ENCODE measurements at regions not wholly inside any gene's neighbourhood (a gene's known extent, or its start where the extent isn't known, plus 50 kb on each side); places are given as distances from the start of the nearest gene placed in this dataset.

DNA sequence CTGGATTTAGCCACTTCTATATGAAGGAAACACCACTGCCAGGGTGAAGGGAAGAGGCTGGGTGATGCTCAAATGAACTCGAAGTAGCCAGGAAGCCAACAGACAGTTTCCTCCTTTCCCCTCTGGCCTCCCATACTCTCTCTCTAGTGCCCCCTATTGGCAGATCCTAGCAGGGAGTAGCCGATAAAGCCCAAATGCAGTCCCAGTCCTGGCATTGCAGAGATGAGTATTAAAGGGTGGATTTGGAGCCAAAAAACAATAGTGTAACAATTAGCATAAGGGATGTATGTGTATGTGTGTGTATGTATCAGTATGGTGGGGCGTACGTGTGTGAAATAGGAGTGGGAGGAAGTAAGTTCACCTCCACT is 213.8 kb upstream of the LDB2 start:
- DNase-seq (peak; percentile 11), ATAC-seq (no peak)

GRCh38 chr4:17109126-17109525 is 210.7 kb upstream of the LDB2 start:
- no peak for DNase-seq

DNA sequence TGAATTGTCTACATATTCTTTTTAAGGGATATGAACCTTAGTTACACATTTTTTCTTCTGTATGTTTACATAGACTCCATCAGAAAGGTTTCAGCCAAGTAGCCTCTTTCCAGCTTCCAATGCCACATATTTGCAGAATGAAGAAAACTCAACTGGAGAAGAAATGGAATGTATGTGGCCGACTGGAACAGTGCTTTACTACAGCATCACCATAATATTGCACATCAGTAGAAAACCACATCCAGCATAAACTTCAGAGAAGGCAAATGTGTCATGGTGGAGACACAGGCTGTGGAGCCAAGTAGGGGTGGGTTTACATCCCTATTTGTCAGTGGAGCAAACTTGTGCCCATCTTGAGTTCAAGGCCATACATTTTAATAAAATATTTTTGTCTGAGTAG is 204.8 kb upstream of the LDB2 start:
- no peak for DNase-seq
- ATAC-seq = no peak

More at GRCh38 chr4:17109126-17109525, 210.7 kb upstream of the LDB2 start:
- ATAC-seq = no peak

DNA sequence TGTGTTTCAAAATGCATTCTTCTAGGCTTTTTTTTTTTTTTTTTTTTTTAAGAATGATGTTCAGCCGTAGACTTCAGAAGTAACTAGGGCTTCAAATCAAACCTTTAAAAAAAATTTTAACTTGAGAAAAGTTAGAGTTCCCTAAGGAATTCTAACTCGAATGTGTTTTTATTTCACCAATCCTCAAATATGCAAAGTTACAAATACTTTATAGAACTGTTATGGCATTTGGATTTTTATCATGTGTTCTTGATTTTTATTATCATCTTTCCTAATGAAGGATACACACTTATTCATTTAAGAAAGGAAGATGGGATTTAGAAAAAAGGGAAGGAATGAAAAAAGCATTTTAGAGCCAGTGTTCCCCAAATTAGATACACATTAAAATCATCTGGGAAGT is 200.6 kb upstream of the LDB2 start:
- ATAC-seq = no peak

GRCh38 chr4:17098401-17098800 is 200.0 kb upstream of the LDB2 start:
- no peak for ATAC-seq
- DNase-seq = no peak

More for the DNA sequence above, 200.6 kb upstream of the LDB2 start:
- no peak for DNase-seq

DNA sequence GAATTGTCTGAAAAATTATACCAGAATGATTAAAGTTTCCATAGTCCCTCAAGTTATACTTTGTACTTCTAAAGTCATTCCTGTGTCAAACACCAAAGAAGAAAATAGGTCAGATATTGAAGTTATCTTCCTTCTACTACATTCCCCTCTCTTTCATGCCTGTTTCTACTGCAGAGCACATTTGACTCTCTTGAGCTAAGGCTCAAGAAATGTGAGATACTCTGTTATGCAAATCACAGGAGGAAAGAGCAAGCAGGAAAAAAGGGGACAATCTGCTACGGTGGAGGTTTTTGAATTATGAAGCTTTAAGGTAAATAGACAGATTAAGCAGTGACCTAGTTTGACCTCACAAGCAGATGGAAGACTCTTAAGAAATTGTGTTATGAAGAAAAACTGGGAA is 198.9 kb upstream of the LDB2 start:
- ATAC-seq = no peak

GRCh38 chr4:17096692-17097091 is 198.2 kb upstream of the LDB2 start:
- no peak for DNase-seq
- no peak for ATAC-seq

More for the DNA sequence above, 198.9 kb upstream of the LDB2 start:
- DNase-seq = no peak

DNA sequence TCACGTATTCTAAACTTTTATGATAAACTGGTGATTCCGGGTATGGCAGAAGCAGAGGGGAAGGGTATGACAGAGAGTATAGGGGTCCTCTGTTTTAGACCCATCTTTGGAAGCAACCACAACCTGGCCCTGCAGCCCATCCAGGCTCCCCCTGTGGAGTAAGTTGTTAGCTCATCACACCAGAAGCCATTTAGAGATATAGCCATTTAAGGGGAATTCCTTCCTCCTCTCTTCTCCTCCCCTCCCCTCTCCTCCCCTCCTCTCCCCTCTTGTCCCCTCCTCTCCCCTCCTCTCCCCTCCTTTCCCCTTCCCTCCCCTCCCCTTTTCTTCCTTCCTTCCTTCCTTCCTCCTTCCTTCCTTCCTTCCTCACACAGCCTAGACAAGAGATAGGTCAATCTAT is 197.3 kb upstream of the LDB2 start:
- DNase-seq (no peak), ATAC-seq (no peak)

GRCh38 chr4:17094876-17095210 is 196.4 kb upstream of the LDB2 start:
- ATAC-seq (no peak), DNase-seq (no peak)

DNA sequence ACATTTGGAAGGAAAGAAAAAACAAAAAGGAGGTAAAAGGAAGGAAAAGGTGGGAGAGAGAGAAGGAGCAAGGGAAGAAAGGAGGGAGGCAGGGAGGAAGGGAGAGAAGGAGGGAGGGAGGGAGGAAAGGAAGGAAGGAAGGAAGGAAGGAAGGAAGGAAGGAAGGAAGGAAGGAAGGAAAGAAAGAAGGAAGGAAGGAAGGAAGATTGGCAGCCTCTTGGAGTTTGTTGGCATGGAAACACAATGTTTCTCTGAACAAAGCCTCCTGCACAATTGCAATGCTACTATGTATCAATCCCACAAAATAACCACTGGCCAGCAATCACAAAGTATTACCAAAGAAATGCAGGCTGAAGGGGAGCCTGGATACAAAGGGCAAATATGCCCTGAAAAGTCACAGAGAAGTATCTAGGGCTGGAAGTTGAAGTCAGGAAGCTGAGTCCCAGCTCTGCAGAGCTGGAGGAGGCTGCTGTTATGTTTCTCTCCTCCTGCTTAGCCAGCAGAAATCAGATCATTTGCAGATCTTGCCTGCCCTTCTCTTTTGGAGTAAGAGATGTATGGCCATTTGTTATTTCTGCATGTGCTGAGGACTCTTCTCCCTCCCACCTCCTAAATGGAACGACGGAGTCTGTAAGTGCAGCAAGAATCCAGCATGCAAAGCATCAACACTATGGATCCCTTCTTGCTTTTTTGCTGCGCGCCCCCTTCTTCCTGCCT is 195.9 kb upstream of the LDB2 start:
- ATAC-seq (no peak), DNase-seq (no peak)

DNA sequence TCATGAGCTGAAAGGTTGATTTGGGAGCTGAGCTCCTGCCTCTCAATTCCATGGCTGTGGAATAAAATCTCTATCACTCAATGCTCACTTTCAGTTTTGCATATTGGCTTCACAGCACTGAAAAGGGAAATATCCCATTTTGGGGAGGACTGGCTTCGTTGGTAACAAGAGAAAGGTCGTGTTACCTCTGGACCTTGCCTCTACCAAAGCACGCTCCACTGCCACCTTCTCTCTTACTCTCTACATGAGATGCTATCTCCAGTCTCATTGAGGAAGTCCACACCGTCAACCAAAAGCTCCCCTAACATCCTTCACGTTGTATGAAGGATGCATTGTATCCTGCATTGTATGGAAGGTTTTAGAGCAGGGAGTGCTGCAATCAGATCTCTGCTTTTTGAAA is 195.0 kb upstream of the LDB2 start:
- ATAC-seq (no peak), DNase-seq (no peak)

DNA sequence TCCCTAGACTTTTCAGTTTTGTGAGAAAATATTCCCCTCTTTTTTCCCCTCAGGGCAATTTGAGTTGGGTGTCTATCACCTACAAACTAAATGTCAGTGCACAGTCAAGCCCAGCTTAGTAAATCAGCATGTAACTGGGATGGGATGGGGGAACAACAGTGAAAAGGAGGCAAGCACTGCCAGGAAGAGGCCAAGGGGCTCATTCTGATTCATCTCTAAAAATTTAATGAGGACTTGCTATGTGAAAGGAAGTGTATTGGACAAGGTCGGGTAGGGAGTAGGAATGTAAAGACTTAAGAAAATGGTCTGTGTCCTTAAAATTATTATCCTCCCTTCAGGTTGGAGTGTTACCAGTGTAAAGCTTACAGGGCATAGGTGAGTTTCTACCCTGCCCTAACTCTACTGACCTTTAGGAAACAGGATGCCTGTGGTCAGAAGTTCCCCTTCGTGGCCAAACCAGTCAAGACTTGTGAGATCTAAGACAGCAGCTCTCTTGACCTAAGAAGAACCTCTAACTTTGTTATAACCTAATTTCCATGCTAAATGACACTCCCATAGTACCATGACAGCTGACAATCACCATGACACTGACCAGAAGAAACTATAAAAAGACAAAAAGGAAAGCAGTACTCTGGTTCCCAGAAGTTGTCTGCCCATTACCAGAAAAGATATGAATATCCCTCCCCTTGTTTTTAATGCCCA is 194.4 kb upstream of the LDB2 start:
- peak; percentile 23 for ATAC-seq
- DNase-seq = no peak

- DNase-seq = no peak
- ATAC-seq = no peak
Observed at GRCh38 chr4:17091104-17091503, 192.7 kb upstream of the LDB2 start.

DNA sequence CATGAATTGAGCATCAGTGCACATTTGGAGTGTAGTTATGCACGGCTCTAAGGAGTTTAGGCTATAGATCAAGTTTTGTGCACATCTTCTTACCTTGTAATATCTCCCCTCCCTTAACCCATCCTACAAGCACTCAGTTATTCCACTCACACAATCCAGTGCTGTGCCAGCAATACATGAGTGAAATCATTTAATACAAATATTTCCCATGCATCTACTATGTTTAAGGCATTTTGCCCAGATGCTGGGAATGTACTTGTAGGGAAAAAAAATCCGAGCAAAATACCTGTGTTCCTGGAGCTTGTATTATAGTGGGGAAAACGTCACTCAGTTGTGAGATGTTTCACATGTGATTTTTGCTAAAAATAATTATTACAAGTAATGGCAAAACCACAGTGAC is 191.6 kb upstream of the LDB2 start:
- DNase-seq (no peak), ATAC-seq (no peak)

DNA sequence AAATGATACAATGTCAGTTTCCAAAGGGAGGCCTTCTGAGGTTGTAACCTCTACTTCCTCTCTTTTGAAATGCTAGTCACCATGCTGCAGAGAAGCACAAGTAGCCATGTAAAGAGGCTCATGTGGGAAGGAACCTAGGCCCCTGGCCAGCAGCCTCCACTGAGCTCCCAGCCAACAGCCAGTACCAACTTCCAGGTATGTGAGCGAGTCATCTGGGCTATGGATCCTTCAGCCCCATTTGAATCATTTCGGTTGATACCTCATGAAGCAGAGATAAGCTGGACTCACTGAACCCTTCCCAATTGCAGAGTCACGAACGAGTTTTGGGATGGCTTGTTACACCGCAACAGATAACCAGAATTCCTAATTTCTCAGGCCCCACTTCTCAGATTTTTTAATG is 187.0 kb upstream of the LDB2 start:
- no peak for ATAC-seq
- DNase-seq = no peak

- no peak for ATAC-seq
- no peak for DNase-seq
Observed at GRCh38 chr4:17082186-17082585, 183.7 kb upstream of the LDB2 start.

GRCh38 chr4:17081179-17081578 is 182.7 kb upstream of the LDB2 start:
- DNase-seq (no peak), ATAC-seq (no peak)

DNA sequence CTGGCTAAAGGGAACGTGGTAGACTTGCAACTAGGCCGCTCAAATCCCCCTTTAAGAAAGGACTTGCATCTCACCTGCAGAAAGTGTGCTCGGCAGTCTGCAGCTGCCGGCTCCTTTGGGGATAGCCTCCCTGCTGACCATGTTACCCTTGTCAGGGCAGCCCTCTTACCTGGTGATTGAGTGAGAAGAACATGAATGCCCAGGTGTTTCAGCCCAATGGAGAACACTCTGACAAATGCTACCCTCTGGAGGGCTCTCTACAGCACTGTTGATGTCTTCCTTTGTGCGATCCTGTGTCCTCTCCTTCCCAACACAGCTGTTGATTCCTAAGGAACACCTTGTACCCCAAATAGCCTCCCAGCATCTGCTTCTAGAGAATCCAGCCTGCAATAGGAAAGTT is 178.7 kb upstream of the LDB2 start:
- ATAC-seq (no peak), DNase-seq (no peak)

DNA sequence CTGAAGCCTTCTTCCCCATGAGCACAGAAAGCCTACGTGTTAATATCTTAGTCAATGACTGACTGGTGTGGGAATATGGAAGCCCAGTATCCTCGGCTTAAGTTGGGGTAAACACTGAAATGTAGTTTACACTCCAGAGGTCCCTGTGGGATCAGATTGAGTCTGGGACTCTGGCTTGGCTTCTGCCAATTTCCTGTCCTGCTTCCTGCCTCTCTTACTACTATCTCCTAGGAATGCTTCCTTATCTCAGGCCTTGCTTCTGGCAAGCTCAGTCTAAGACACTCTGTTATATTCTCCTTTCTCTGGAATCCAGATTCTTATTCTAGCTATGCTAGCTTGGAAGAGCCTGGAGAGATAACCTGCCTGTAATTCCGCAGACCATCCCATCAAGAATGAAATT is 174.0 kb upstream of the LDB2 start:
- no peak for ATAC-seq
- DNase-seq = no peak

DNA sequence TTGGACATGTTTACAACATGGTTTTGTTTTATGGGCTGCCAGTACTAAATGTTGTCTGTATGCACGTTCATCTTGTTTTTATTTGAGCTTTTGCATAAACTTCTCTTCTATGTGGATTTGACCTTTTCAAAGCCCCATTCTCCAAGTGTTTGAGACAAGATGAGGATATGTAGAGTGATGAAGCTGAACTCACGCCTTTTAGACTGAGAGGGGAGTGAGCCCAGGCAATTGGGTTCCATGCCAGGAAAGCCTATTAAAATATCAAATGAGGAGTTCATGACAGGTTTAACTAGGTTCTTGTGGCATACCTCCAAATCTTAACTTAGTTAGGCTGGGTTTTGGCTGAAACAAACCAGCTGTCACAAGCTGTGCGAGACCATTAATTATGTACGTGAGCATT is 170.4 kb upstream of the LDB2 start:
- no peak for ATAC-seq
- no peak for DNase-seq

GRCh38 chr4:17068392-17068791 is 169.9 kb upstream of the LDB2 start:
- DNase-seq (no peak), ATAC-seq (no peak)

DNA sequence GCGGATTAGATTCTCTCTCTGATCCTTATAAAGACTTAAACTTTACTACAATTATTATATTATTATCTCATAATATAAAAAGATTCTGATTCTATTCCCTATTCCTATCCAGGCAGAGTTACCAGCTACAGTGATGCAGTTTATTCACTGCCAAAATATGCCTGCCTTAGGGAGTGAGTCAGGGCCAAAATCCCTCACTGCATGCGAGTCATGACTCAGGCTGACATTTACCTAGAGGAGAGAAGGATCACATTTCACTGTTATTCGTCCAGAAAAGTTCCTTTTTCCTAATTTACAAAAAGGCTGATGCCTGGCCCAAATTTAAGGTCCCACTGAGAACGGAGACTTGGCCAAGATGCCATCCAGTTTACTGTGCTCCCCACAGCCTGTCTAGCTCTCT is 168.5 kb upstream of the LDB2 start:
- no peak for ATAC-seq
- DNase-seq = no peak

DNA sequence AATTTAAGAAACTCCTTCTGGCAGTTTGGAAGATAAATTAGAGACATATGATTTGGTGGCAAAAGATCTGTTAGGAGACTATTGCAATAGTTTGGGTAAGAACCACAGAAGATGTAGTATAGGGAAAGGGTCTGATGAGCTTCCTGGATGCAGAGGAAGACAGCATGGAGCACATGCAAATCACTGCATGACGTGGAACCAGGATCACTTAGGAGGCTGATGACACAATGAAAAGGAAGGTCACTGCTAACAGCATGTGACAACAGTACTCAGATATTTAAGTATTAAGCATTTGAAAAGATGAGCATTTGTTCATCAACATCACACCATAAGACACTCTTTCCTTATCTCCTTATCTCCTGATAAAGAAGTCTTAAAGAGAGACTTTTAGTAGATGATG is 167.8 kb upstream of the LDB2 start:
- DNase-seq (no peak), ATAC-seq (no peak)

DNA sequence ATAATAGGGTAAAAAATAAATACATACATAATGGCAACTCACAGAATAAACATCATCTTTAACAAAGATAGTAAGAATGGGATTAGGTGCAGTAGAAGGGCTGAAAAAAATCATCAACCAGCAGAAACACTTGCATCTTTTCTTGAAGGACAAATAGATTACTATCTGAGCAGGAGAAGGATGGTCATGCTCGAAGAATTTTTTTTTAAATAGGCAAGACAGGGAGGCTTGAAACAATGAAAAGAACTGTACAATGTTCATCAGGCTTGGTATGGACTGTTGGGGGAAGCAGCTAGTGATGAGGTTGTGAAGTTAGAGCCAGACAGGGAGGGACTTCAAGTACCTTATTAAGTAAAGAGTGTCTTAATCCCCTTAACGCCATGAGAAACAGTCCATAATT is 167.4 kb upstream of the LDB2 start:
- ATAC-seq = no peak
- DNase-seq = no peak

Data from stimulated activated naive CD8-positive, alpha-beta T cell treated with anti-CD3 and anti-CD28 coated beads, Interleukin-15, Interleukin-2, amounts not matched to agents 100 U/mL and 50 U/mL, for 24 hours (primary cell).